Fibroblast of pulmonary artery (primary cell): ENCODE measurements at regions not wholly inside any gene's neighbourhood (a gene's known extent, or its start where the extent isn't known, plus 50 kb on each side); places are given as distances from the start of the nearest gene placed in this dataset.
"Not testable (repeated sequence)": the region's sequence is repeated elsewhere in the genome, so short reads cannot be mapped to it uniquely, and the experiment has no call there.

Experiments
- DNase-seq: peaks from one replicate; pipeline ENCODE4 v3.0.0-alpha.2; 2010; ENCODE audit warnings: low read depth
- H3K4me3 ChIP-seq: replicated peaks from 2 replicates; pipeline ENCODE4 v1.5.1; 2011; ENCODE audit warnings: low read depth, mild to moderate bottlenecking, control low read depth, low read length, moderate library complexity
- CTCF ChIP-seq: IDR thresholded peaks from 2 replicates; pipeline ENCODE4 v1.5.1; 2011; ENCODE audit warnings: mild to moderate bottlenecking, control low read depth, low read length, inconsistent platforms; ENCODE audit errors: missing control alignments

- peak; percentile 76 for DNase-seq
- peak; percentile 77 for TF ChIP-seq CTCF
- no peak overlapping the region for H3K4me3 ChIP-seq
Observed at GRCh38 chr5:10111571-10111970, 138.1 kb downstream of the ATPSCKMT start.

GRCh38 chr5:10110228-10110627, 139.5 kb downstream of the ATPSCKMT start:
- no peak for DNase-seq
- TF ChIP-seq CTCF: no peak
- no peak overlapping the region for H3K4me3 ChIP-seq

- no peak for TF ChIP-seq CTCF
- H3K4me3 ChIP-seq: no peak overlapping the region
- DNase-seq: no peak
Observed at GRCh38 chr5:10109299-10109698, 140.4 kb downstream of the ATPSCKMT start.

- H3K4me3 ChIP-seq: no peak overlapping the region
- TF ChIP-seq CTCF: no peak
- DNase-seq: no peak
Observed at GRCh38 chr5:10106806-10107205, 142.9 kb downstream of the ATPSCKMT start.

- no peak overlapping the region for H3K4me3 ChIP-seq
- DNase-seq: no peak
- no peak for TF ChIP-seq CTCF
Observed at GRCh38 chr5:10106285-10106684, 143.4 kb downstream of the ATPSCKMT start.

- no peak overlapping the region for H3K4me3 ChIP-seq
- TF ChIP-seq CTCF: no peak
- DNase-seq: no peak
Observed at GRCh38 chr5:10102706-10103497, 146.8 kb downstream of the ATPSCKMT start.

GRCh38 chr5:10102235-10102634, 147.5 kb downstream of the ATPSCKMT start:
- not testable (repeated sequence) for H3K4me3 ChIP-seq, DNase-seq
